ENCODE measurements at regions not wholly inside any gene's neighbourhood (a gene's known extent, or its start where the extent isn't known, plus 50 kb on each side); places are given as distances from the start of the nearest gene placed in this dataset.

- Histone ChIP-seq H3K4me2 (ENCODE audit: low read length) (no peak overlapping the region), H3K36me3 (ENCODE audit: insufficient read depth, low read length) (peaks cover 70% of the 10 kb centered on the region), H3K4me1 (ENCODE audit: control insufficient read depth, insufficient read depth, low read length) (peaks cover 47% of the 10 kb centered on the region), H3K9ac (ENCODE audit: low read depth, low read length) (no peak overlapping the region), H3K9me3 (replicated peaks; ENCODE audit: low read length) (no peaks in the 10 kb centered on the region), H3K4me3 (ENCODE audit: low read length) (no peak overlapping the region), H3K27me3 (ENCODE audit: control insufficient read depth, insufficient read depth, low read length) (no peaks in the 10 kb centered on the region)
Measured at GRCh38 chr1:201628490-201628889, 89.6 kb downstream of the NAV1 start.

- Histone ChIP-seq H3K9ac (ENCODE audit: low read depth, low read length) (no peak overlapping the region), H3K4me1 (ENCODE audit: control insufficient read depth, insufficient read depth, low read length) (peaks cover 48% of the 10 kb centered on the region)
Measured at GRCh38 chr1:201630582-201630981, 91.7 kb downstream of the NAV1 start.

DNA sequence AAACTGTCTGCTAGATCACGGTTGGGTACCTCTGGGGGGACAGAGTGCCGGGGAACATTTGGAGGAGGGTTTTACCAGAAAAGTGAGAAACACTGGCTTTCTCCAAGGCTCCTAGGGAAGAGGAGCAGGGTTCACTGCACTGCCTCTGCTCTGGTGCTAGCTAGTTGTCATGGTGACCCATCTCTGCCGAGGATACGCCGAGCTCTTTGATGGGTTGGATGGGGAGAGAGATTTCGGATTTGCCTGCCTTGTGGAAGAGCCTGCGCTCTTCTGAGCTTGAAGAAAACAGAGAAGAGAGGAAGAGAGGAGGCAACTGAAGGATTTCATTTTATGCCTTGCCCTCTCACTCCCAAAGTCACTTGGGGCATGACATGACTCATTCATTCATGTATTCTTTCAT lies 92.1 kb downstream of the NAV1 start:
- no peak overlapping the region for H3K4me3 ChIP-seq (ENCODE audit: low read length)
- H3K9ac ChIP-seq (ENCODE audit: low read depth, low read length), result no peak overlapping the region

More at GRCh38 chr1:201630582-201630981, 91.7 kb downstream of the NAV1 start:
- peaks cover 72% of the 10 kb centered on the region for H3K36me3 ChIP-seq (ENCODE audit: insufficient read depth, low read length)
- H3K9me3 ChIP-seq (replicated peaks; ENCODE audit: low read length), result no peaks in the 10 kb centered on the region
- H3K27me3 ChIP-seq (ENCODE audit: control insufficient read depth, insufficient read depth, low read length), result no peaks in the 10 kb centered on the region
- H3K4me2 ChIP-seq (ENCODE audit: low read length), result no peak overlapping the region
- no peak overlapping the region for H3K4me3 ChIP-seq (ENCODE audit: low read length)

GRCh38 chr1:201632364-201632952 lies 93.5 kb downstream of the NAV1 start:
- H3K9me3 ChIP-seq (replicated peaks; ENCODE audit: low read length), result no peaks in the 10 kb centered on the region
- H3K4me1 ChIP-seq (ENCODE audit: control insufficient read depth, insufficient read depth, low read length), result peaks cover 51% of the 10 kb centered on the region
- no peak overlapping the region for H3K9ac ChIP-seq (ENCODE audit: low read depth, low read length)
- H3K4me2 ChIP-seq (ENCODE audit: low read length), result no peak overlapping the region
- H3K4me3 ChIP-seq (ENCODE audit: low read length), result no peak overlapping the region
- peaks cover 70% of the 10 kb centered on the region for H3K36me3 ChIP-seq (ENCODE audit: insufficient read depth, low read length)
- no peaks in the 10 kb centered on the region for H3K27me3 ChIP-seq (ENCODE audit: control insufficient read depth, insufficient read depth, low read length)

More for the DNA sequence above, 92.1 kb downstream of the NAV1 start:
- Histone ChIP-seq H3K4me1 (ENCODE audit: control insufficient read depth, insufficient read depth, low read length) (peaks cover 48% of the 10 kb centered on the region), H3K4me2 (ENCODE audit: low read length) (no peak overlapping the region), H3K27me3 (ENCODE audit: control insufficient read depth, insufficient read depth, low read length) (no peaks in the 10 kb centered on the region), H3K9me3 (replicated peaks; ENCODE audit: low read length) (no peaks in the 10 kb centered on the region), H3K36me3 (ENCODE audit: insufficient read depth, low read length) (peaks cover 77% of the 10 kb centered on the region)

- no peak overlapping the region for H3K4me3 ChIP-seq (ENCODE audit: low read length)
- peaks cover 54% of the 10 kb centered on the region for H3K4me1 ChIP-seq (ENCODE audit: control insufficient read depth, insufficient read depth, low read length)
- H3K27me3 ChIP-seq (ENCODE audit: control insufficient read depth, insufficient read depth, low read length), result no peaks in the 10 kb centered on the region
- no peak overlapping the region for H3K9ac ChIP-seq (ENCODE audit: low read depth, low read length)
- no peak overlapping the region for H3K4me2 ChIP-seq (ENCODE audit: low read length)
- H3K9me3 ChIP-seq (replicated peaks; ENCODE audit: low read length), result no peaks in the 10 kb centered on the region
- peaks cover 70% of the 10 kb centered on the region for H3K36me3 ChIP-seq (ENCODE audit: insufficient read depth, low read length)
Measured at GRCh38 chr1:201633297-201633696, 94.4 kb downstream of the NAV1 start.

- Histone ChIP-seq H3K27me3 (ENCODE audit: control insufficient read depth, insufficient read depth, low read length) (no peaks in the 10 kb centered on the region), H3K9ac (ENCODE audit: low read depth, low read length) (no peak overlapping the region), H3K9me3 (replicated peaks; ENCODE audit: low read length) (no peaks in the 10 kb centered on the region), H3K36me3 (ENCODE audit: insufficient read depth, low read length) (peaks cover 70% of the 10 kb centered on the region), H3K4me1 (ENCODE audit: control insufficient read depth, insufficient read depth, low read length) (peaks cover 50% of the 10 kb centered on the region), H3K4me2 (ENCODE audit: low read length) (no peak overlapping the region), H3K4me3 (ENCODE audit: low read length) (no peak overlapping the region)
Measured at GRCh38 chr1:201633811-201634210, 94.9 kb downstream of the NAV1 start.

GRCh38 chr1:201634261-201634660 lies 95.3 kb downstream of the NAV1 start:
- Histone ChIP-seq H3K9me3 (replicated peaks; ENCODE audit: low read length) (no peaks in the 10 kb centered on the region), H3K4me2 (ENCODE audit: low read length) (no peak overlapping the region), H3K36me3 (ENCODE audit: insufficient read depth, low read length) (peaks cover 70% of the 10 kb centered on the region), H3K27me3 (ENCODE audit: control insufficient read depth, insufficient read depth, low read length) (no peaks in the 10 kb centered on the region), H3K4me3 (ENCODE audit: low read length) (no peak overlapping the region), H3K4me1 (ENCODE audit: control insufficient read depth, insufficient read depth, low read length) (peaks cover 48% of the 10 kb centered on the region), H3K9ac (ENCODE audit: low read depth, low read length) (no peak overlapping the region)

DNA sequence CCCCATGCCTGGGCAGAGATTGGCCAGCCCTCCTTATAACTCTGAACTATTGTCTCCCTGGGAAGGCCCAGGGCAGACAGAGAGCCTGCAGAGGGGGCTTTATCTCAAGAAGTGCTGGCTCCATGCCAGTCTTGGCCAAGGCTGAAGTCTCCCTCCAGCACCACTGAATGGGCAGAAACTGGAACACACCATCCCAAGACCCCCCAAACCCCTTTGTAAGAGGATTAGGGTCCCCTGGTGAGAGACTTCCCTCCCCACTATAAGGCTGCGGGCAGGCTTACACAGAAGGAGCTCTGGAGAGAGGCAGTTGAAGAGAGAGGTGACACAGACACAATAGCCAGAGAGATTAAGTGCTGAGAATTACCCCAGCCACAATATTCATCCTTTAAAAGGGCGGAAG lies 97.2 kb downstream of the NAV1 start:
- H3K27me3 ChIP-seq (ENCODE audit: control insufficient read depth, insufficient read depth, low read length), result no peaks in the 10 kb centered on the region
- H3K36me3 ChIP-seq (ENCODE audit: insufficient read depth, low read length), result peaks cover 69% of the 10 kb centered on the region
- H3K4me3 ChIP-seq (ENCODE audit: low read length), result no peak overlapping the region
- peak overlapping the region; percentile 33 for H3K9ac ChIP-seq (ENCODE audit: low read depth, low read length)
- no peaks in the 10 kb centered on the region for H3K9me3 ChIP-seq (replicated peaks; ENCODE audit: low read length)
- H3K4me1 ChIP-seq (ENCODE audit: control insufficient read depth, insufficient read depth, low read length), result peaks cover 59% of the 10 kb centered on the region
- peak overlapping the region; percentile 13 for H3K4me2 ChIP-seq (ENCODE audit: low read length)

- Histone ChIP-seq H3K4me3 (ENCODE audit: low read length) (no peak overlapping the region), H3K9me3 (replicated peaks; ENCODE audit: low read length) (no peaks in the 10 kb centered on the region), H3K4me1 (ENCODE audit: control insufficient read depth, insufficient read depth, low read length) (peaks cover 61% of the 10 kb centered on the region), H3K27me3 (ENCODE audit: control insufficient read depth, insufficient read depth, low read length) (no peaks in the 10 kb centered on the region), H3K4me2 (ENCODE audit: low read length) (peak overlapping the region; percentile 13), H3K9ac (ENCODE audit: low read depth, low read length) (peak overlapping the region; percentile 33), H3K36me3 (ENCODE audit: insufficient read depth, low read length) (peaks cover 69% of the 10 kb centered on the region)
Measured at GRCh38 chr1:201636510-201636971, 97.6 kb downstream of the NAV1 start.

DNA sequence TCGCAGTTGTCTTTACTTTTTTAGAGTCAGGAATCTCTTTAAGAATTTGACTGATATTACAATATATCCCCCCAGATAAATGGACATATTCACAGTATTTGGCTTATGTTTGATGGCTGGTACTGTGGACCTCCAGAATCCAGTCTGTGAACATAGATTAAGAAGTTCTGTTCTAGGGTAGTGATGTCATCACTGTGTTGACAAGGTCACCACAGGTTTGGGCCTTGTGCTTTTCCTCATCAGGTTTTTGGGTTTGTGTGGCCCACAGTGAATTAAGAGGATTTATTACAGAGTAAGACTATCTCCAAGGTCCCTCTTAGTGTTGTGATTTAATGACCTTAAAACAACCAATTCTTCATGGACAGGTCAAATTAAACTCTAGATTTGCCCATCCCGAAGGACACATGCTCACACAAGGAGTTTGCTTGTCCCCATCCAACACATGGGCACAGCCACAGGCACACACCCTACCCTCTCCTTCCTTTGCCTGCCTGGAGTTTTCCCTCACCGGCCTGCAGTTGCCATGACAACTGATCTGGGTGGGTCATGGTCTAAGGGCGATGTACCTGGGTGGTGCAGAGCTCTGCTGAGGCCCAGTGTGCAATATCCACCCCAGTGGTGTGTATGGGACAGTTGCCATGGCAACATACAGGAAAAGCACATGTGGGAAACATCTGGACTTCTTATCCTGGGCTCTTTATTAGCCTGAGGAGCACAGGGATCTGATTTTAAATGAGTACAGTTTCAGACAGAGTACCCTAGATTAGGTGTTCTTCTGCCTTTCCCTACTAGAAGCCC lies 98.6 kb downstream of the NAV1 start:
- peaks cover 60% of the 10 kb centered on the region for H3K36me3 ChIP-seq (ENCODE audit: insufficient read depth, low read length)
- peaks cover 61% of the 10 kb centered on the region for H3K4me1 ChIP-seq (ENCODE audit: control insufficient read depth, insufficient read depth, low read length)
- H3K4me3 ChIP-seq (ENCODE audit: low read length), result no peak overlapping the region
- H3K9ac ChIP-seq (ENCODE audit: low read depth, low read length), result peak overlapping the region; percentile 40
- no peak overlapping the region for H3K4me2 ChIP-seq (ENCODE audit: low read length)
- no peaks in the 10 kb centered on the region for H3K27me3 ChIP-seq (ENCODE audit: control insufficient read depth, insufficient read depth, low read length)
- no peaks in the 10 kb centered on the region for H3K9me3 ChIP-seq (replicated peaks; ENCODE audit: low read length)

DNA sequence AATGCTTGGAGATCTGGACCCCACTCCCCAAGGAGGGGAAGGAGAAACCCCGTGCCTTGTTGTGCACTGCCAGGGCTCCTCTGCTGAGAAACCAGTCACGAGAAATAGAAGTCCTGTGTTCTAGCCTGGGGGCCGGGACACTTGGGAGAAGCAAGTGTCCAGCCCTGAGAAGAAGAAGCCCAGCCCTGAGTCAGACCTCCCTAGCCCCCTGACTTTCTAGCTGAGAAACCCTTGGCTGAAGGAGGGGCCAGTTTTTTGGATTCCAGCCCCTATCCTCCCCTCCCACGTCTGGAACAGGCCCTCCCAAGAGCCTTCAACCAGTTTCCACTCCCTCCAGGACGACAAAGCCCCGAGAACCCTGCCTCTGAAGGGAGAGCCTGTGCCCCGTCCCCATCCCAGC lies 100.5 kb downstream of the NAV1 start:
- Histone ChIP-seq H3K4me3 (ENCODE audit: low read length) (no peak overlapping the region), H3K4me1 (ENCODE audit: control insufficient read depth, insufficient read depth, low read length) (peaks cover 48% of the 10 kb centered on the region), H3K9me3 (replicated peaks; ENCODE audit: low read length) (no peaks in the 10 kb centered on the region), H3K27me3 (ENCODE audit: control insufficient read depth, insufficient read depth, low read length) (no peaks in the 10 kb centered on the region), H3K4me2 (ENCODE audit: low read length) (no peak overlapping the region), H3K9ac (ENCODE audit: low read depth, low read length) (no peak overlapping the region), H3K36me3 (ENCODE audit: insufficient read depth, low read length) (peaks cover 61% of the 10 kb centered on the region)

DNA sequence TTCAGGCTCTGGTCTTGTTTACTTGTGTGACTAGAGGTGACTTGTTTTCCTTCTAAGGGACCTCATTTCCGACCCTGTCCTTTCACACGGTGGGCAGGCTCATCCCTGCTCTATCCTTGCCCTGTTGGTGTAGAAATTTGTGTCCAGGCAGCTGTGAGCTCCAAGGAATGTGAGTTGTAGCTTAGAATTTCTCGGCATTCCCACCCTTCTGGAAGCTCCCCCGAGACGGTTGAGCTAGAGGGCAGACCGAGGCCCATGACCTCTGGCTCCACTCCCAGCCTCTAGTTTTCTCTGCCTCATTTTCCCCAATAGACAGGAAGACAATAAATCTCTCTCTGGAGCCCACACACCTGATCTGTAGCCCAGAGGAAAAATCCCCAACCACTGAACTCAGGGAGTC lies 100.9 kb downstream of the NAV1 start:
- Histone ChIP-seq H3K4me1 (ENCODE audit: control insufficient read depth, insufficient read depth, low read length) (peaks cover 44% of the 10 kb centered on the region), H3K9ac (ENCODE audit: low read depth, low read length) (no peak overlapping the region), H3K4me3 (ENCODE audit: low read length) (no peak overlapping the region)

More for the DNA sequence above, 100.9 kb downstream of the NAV1 start:
- H3K27me3 ChIP-seq (ENCODE audit: control insufficient read depth, insufficient read depth, low read length), result no peaks in the 10 kb centered on the region
- no peak overlapping the region for H3K4me2 ChIP-seq (ENCODE audit: low read length)
- no peaks in the 10 kb centered on the region for H3K9me3 ChIP-seq (replicated peaks; ENCODE audit: low read length)
- H3K36me3 ChIP-seq (ENCODE audit: insufficient read depth, low read length), result peaks cover 65% of the 10 kb centered on the region

All from skeletal muscle satellite cell (primary cell).